GM18951 (cell line): ENCODE measurements at regions not wholly inside any gene's neighbourhood (a gene's known extent, or its start where the extent isn't known, plus 50 kb on each side); places are given as distances from the start of the nearest gene placed in this dataset.
"Not testable (repeated sequence)": the region's sequence is repeated elsewhere in the genome, so short reads cannot be mapped to it uniquely, and the experiment has no call there.

ENCODE experiments used
- POLR2A ChIP-seq: IDR thresholded peaks from 4 replicates; pipeline ENCODE4 v1.6.1; 2011; ENCODE audit warnings: mild to moderate bottlenecking; ENCODE audit not compliant: insufficient read length, insufficient read depth; ENCODE audit errors: extremely low read depth
- in situ Hi-C: fragments of 300-500 bp; cut with MboI; formaldehyde crosslinking; loops from one replicate; pipeline ENCODE4 v1.12.0; 2022; ENCODE audit warnings: low sequenced_read_pairs, mixed read lengths, inconsistent platforms; ENCODE audit not compliant: unreplicated experiment

DNA sequence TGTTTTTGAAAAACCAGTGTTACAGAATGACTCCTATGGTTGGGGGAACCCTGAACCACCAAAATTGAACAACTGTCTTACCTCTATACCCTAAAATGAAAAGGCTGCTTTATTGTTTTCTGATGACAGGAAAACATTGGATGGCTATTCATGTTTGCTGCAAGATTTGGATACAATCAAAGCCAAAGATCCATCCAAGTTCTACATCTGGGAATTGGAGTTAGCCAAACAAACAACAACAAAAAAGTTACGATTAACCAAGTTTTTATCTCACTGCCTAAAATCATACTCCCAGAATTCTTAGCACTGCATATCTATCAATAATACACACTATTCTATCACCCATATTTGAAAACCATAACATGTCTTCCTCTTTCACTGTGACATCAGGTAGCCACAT, 349.7 kb upstream of the SLC7A11 start:
- no peak for TF ChIP-seq POLR2A
- in situ Hi-C loops = no loop called here

DNA sequence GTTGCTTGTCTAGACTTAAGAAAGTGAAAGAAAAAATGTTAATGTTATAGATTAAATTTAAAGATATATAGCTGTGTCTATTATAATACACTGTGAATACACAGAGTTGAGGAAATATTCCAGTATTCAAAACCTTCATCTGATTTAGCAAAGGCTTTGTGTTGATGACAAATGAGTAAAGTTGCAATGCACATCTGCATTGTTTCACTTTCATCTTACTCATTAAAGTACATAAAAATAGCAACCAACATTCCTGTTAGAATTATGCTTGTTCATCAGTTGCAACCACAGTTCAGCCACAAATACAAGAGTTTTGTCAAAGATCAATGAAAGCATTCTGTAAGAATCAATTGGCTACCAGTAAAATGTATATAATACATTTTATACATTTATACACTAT, 346.4 kb upstream of the SLC7A11 start:
- in situ Hi-C loops = no loop called here

DNA sequence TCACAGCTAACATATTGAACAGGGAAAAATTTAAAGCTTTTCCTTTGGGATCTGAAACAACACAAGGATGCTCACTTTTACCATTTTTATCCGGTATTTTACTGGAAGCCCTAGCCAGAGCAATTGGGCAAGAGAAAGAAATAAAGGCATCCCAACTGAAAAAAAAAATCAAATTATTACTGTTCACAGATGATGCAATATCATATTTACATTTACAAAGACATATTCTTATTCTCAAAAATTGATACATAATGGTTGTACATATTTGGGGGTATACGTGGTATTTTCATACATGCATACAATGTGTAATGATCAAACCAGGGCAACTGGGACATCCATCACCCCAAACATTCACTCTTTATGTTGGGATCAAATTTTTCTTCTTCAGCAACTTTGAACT, 337.0 kb upstream of the SLC7A11 start:
- in situ Hi-C loops = no loop called here

More for the DNA sequence above, 346.4 kb upstream of the SLC7A11 start:
- TF ChIP-seq POLR2A = no peak

DNA sequence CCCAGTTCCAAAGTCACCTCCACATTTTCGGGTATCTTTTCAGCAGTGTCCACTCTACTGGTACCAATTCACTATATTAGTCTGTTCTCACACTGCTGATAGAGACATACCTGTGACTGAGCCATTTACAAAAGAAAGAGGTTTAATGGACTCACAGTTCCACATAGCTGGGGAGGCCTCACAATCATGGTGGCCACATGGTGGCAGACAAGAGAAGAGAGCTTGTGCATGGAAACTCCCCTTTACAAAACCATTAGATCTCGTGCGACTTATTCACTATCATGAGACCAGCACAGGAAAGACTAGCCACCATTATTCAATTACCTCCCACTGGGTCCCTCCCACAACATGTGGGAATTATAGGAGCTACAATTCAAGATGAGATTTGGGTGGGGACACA, 335.7 kb upstream of the SLC7A11 start:
- in situ Hi-C loops = not testable (repeated sequence)

More for the DNA sequence above, 337.0 kb upstream of the SLC7A11 start:
- TF ChIP-seq POLR2A = no peak

DNA sequence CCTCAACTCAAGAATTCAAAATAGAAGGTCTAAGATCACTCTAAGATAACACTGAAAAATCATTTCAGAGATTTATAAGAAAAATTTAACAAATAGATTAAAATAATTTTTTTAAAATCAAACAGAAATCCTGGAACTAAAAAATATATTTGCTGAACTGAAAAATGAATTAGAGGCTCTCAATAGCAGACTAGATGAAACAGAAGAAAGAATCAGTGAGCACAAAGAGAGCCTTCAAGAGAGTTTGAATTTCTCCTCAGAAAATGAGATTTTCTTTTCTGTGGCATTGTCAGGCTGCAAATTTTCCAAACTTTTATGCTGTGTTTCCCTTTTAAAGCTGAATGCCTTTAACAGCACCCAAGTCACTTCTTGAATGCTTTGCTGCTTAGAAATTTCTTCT, 335.0 kb upstream of the SLC7A11 start:
- in situ Hi-C loops = no loop called here

DNA sequence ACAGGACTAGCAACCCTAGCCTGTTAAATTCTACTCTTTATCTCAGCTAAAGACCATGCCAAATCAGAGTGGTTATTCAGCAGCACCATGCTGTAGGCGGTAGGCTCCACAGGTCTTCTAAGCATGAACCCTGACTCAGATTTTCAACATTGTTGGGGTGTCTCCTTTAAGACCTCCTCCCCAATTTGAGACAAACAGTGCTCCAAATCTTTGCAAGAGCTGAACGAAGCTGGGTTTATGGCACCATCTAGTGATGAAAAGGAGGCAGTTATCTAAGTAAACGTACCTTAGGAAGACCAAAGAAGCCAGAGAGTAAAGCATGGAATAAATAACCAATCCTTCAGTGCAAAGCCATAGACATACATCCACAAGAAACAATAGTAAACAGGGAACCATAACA, 334.5 kb upstream of the SLC7A11 start:
- in situ Hi-C loops = no loop called here

More for the DNA sequence above, 335.0 kb upstream of the SLC7A11 start:
- TF ChIP-seq POLR2A = no peak

DNA sequence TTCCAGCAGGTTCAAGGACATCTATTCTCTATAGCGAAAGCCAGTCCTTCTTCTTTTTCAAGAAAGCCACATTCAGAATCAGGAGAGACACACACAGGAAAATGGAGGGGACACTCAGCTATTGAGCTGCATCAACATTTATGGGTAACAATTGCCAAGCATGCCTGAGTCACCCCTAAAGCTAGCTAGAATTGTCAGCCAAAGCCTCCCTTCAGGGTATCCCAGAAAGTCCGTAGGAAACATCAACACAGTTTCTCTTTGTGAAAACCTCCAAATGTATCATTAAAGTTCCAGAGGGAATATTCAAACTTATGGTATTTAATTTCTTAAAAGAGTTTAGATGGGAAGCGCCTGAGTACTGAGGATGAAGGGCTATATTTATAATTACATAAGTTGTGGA, 331.1 kb upstream of the SLC7A11 start:
- no peak for TF ChIP-seq POLR2A
- in situ Hi-C loops = loop anchor here (25.0 kb wide), 1 partner anchor 536 kb away; no protein-coding TSS in a partner anchor

More for the DNA sequence above, 334.5 kb upstream of the SLC7A11 start:
- TF ChIP-seq POLR2A = no peak

DNA sequence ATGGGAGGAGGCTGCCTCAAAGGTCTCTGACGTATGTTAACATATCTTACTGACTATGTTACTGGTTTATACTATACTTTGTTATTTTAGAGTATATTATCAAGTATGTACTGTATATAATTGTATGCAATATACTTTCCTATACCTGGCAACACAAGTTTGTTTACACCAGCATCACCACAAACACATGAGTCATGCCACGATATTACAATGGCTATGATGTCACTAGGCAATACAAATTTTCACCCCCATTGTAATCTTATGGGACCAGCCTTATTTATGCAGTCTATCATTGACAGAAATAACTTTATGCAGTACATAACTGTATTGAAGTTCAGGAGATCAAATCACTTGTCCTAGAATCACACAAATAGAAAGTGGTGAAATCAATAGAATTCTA, 329.9 kb upstream of the SLC7A11 start:
- in situ Hi-C loops = loop anchor here (25.0 kb wide), 1 partner anchor 535 kb away; no protein-coding TSS in a partner anchor

DNA sequence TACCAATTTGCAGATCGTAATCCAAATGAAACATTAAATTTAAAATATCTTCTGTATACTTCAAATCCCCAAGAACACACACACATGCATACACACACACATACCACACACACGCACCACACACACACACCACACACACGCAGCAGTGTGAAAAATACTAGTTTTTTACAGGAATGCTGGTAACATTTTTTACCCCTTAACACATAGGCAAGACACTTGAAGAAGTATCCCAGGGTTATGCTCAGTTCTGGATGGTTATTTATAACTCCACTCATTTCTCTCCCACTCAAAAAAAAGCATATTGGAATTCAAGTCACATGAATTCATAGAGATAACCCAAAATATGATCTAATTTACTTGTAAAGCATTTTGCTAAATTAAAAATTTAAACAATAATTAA, 325.5 kb upstream of the SLC7A11 start:
- TF ChIP-seq POLR2A = no peak
- in situ Hi-C loops = loop anchor here (25.0 kb wide), 1 partner anchor 530 kb away; no protein-coding TSS in a partner anchor

More for the DNA sequence above, 329.9 kb upstream of the SLC7A11 start:
- TF ChIP-seq POLR2A = no peak

DNA sequence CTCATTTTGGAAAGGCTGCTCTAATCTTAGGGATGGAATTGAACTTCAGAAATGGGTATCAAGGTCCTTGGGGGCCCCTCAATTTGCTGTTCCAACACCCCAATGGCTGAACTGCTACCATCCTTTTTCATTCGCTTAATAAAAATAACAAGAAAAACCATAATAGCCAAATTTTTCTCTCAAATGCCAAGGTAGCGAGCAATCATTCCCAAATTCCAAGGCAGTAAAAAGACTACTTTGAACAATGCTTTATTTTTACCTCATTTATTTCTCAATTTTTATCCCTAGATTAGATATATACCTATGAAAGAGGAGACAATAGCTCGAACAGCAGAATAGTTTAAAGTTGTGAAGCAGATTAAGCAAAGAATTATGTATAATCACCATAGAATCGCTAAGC, 323.4 kb upstream of the SLC7A11 start:
- TF ChIP-seq POLR2A = no peak
- in situ Hi-C loops = loop anchor here (25.0 kb wide), 1 partner anchor 528 kb away; no protein-coding TSS in a partner anchor

DNA sequence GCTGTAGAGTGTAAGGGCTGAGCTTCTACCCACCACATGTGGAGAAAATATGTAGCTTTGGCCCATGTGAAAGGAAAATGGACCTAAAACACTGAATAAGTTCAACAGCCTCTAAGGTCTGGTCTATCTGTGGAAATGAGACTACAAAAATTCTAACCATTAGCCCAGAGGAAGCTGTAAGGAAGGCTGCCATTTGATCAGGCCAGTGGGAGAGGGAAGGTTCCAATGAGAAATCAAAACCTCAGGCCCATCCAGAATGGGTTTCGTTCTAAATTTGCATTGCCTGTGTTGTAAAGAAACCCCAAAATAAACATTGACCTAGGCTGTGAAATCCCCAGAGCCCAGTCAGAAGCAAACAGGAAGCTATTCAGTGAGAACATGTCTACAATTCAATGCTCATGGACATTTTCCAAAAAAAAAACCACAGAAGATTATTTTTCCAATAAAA, 320.4 kb upstream of the SLC7A11 start:
- in situ Hi-C loops = loop anchor here (25.0 kb wide), 1 partner anchor 525 kb away; no protein-coding TSS in a partner anchor
- TF ChIP-seq POLR2A = no peak

DNA sequence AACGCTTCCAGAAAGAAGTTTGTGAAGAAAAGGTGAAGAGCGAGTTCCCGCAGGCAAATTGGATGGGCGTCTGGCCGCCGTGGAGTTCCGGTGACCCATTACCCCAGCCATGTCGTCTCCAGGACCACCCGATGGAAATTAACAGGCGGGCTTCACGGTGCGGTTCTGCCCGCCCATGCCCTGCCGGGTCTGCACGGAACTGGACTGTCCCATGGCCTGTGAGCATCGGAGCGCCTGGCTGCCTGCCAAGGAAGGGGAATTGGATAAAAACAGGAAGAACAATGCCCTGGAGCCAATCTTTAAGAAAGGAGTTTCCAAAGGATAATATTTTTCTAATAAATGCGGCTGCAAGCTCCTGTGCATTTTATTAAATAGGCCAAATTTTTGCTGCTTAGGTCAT, 319.8 kb upstream of the SLC7A11 start:
- TF ChIP-seq POLR2A = no peak
- in situ Hi-C loops = loop anchor here (25.0 kb wide), 1 partner anchor 525 kb away; no protein-coding TSS in a partner anchor

DNA sequence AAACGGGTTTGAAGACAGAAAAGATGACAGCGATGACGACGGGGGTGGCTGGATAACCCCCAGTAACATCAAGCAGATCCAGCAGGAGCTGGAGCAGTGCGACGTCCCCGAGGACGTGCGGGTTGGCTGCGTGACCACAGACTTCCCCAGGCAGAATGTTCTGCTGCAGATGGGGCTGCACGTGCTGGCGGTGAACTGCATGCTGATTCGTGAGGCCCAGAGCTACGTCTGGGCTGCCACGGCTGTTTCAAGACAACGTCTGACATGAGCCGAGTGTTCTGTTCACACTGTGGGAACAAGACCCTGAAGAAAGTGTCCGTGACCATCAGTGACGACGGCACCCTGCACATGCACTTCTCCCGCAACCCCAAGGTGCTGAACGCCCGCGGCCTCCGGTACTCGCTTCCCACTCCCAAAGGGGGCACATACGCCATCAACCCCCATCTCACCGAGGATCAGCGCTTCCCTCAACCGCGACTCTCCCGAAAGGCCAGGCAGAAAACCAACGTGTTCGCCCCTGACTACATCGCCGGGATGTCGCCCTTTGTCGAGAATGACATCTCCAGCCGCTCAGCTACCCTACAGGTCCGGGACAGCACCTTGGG, 319.2 kb upstream of the SLC7A11 start:
- TF ChIP-seq POLR2A = no peak
- in situ Hi-C loops = loop anchor here (25.0 kb wide), 1 partner anchor 524 kb away; no protein-coding TSS in a partner anchor

DNA sequence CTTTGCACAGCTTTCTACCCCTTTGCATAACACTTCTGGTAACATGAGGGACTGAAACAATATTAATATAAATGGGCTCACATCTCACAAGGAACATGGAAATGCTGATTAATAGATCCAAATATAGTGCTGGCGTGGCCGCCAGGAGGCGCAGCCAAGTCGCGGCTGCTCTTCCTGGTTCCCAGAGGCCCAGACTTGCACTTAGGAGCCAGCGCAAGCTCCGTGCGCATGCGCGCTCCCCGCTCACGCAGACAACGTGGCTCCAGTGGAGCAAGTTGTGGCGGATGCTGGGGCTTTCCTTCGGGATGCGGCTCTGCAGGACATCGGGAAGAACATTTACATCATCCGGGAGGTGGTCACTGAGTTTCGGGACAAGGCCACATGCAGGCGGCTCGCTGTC, 318.3 kb upstream of the SLC7A11 start:
- in situ Hi-C loops = loop anchor here (25.0 kb wide), 1 partner anchor 523 kb away; no protein-coding TSS in a partner anchor
- TF ChIP-seq POLR2A = no peak
